Cardiac fibroblast (primary cell): ENCODE measurements at regions not wholly inside any gene's neighbourhood (a gene's known extent, or its start where the extent isn't known, plus 50 kb on each side); places are given as distances from the start of the nearest gene placed in this dataset.
"Not testable (repeated sequence)": the region's sequence is repeated elsewhere in the genome, so short reads cannot be mapped to it uniquely, and the experiment has no call there.

Experiments
- DNase-seq, 2 donors: peaks; one replicate each; pipeline versions ENCODE4 v3.0.0 to v3.0.0-alpha.2; 2010; ENCODE audit warnings: low read depth in 2 of 2
- H3K4me3 ChIP-seq, 2 donors: replicated peaks in 1 of 2; 1 replicate in 1 of 2; 2 replicates in 1 of 2; pipeline ENCODE4 v1.5.1; 2011; ENCODE audit warnings: low read depth in 2 of 2, low read length in 2 of 2, mild to moderate bottlenecking in 2 of 2, moderate library complexity in 1 of 2
- TF ChIP-seq, protein P1 (sequence below): IDR thresholded peaks from one replicate; pipeline ENCODE4 v1.5.1; 2011; ENCODE audit warnings: low read depth, mild to moderate bottlenecking, low read length, inconsistent platforms

DNA sequence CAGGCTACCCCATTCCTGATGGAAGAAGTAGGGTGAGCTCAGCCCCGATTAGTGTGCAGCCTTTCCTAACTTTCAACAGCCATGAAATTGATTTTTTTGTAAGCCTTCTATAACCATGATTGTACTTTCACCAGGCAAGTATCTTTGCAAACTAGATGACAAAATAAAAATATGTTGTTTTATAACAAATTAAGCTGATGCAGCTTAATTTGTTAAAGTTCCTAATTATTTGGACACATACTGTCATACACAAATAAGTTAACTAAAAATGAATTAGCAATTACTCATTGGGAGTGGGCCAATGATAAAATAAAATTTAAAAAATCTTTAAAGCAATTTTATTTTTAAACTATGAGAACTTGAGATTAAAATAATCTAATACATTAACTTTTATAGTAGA is 113.1 kb upstream of the FANCL start:
- H3K4me3 ChIP-seq: no peak overlapping the region
- TF ChIP-seq, protein P1, sequence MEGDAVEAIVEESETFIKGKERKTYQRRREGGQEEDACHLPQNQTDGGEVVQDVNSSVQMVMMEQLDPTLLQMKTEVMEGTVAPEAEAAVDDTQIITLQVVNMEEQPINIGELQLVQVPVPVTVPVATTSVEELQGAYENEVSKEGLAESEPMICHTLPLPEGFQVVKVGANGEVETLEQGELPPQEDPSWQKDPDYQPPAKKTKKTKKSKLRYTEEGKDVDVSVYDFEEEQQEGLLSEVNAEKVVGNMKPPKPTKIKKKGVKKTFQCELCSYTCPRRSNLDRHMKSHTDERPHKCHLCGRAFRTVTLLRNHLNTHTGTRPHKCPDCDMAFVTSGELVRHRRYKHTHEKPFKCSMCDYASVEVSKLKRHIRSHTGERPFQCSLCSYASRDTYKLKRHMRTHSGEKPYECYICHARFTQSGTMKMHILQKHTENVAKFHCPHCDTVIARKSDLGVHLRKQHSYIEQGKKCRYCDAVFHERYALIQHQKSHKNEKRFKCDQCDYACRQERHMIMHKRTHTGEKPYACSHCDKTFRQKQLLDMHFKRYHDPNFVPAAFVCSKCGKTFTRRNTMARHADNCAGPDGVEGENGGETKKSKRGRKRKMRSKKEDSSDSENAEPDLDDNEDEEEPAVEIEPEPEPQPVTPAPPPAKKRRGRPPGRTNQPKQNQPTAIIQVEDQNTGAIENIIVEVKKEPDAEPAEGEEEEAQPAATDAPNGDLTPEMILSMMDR: no peak
- no peak for DNase-seq

DNA sequence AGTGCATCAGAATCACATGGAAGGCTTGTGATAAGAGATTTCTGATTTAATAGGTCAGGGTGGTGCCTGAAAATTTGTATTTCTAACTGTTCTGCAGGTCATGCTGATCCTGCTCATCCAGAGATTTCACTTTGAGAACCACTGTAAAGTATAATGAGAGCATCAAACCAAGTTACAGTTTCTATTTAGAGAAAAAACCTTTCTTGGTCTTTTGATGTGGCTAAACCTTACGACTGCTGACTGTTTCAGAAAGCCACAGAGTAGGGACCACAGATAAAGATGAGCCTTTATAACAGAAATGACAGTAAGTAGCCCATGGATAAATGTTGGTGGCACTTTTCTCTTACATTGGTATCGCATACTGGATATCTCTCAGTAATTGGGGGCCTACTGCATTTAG is 109.4 kb upstream of the FANCL start:
- no peak for DNase-seq
- no peak overlapping the region for H3K4me3 ChIP-seq
- TF ChIP-seq, protein P1: no peak

DNA sequence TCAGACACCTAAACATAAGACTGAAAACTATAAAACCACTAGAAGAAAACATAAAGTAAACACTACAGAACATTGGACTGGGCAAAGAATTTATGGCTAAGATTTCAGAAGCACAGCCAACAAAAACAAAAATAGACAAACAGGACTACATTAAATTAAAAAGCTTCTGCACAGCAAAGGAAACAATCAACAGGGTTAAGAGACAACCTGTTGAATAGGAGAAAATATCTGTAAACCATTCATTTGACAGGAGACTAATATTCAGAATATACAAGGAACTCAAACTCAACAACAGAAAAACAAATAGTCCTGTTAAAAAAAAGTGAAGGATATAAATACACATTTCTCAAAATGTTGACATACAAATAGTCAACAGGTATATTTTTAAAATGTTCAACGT is 106.7 kb upstream of the FANCL start:
- TF ChIP-seq, protein P1: no peak

DNA sequence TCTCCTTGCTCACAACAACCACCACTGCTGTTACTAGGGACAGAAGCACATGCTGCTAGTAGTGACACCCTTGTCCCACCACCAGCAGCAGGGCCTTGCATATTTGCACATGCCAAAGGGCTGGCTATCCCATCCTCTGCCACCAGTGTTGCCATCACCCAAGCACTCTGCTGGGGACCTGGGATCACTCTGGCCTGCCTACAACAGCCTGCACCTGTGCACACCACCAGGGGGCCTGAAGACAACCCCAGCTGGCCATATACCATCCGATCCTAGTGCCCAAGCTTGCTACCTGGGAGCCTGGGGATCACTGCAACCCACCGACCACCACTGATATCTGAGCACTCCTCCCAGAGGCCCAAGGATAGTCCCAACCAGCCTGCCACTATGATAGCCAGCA is 99.9 kb upstream of the FANCL start:
- TF ChIP-seq, protein P1: no peak
- no peak for DNase-seq
- no peak overlapping the region for H3K4me3 ChIP-seq

More for the DNA sequence above, 106.7 kb upstream of the FANCL start:
- H3K4me3 ChIP-seq: no peak overlapping the region
- no peak for DNase-seq

DNA sequence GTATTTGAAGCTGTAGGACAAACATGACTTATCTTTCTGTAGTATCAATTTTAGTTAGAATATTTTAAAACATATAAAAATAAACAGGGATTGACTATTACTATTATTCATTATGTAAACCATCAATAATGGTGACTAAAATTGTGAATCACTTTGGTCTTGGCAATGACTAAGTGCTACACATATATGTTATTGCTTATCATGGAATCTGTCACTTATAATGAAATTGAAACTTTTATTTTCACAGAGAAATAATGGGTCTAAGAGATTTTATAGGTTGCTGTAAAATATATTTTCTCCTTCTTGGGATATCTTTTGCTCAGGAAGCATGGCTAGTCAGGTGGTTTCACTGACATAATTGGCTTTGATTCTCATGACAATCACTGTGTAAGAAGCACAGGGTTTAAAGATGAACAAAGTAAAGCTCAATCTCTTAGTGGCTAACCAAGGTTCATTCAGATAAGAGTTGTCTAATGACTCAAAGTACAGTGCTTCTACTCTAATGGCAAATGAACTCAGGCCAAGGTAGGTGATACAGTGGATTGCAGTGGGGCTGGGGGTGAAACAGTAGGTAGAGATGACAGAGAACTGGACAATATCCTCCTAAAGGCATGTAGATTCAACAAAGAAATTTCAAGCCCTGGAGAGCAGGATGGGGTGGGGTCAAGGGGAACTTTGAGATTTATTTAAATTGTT is 98.6 kb upstream of the FANCL start:
- no peak for DNase-seq
- H3K4me3 ChIP-seq: no peak overlapping the region
- TF ChIP-seq, protein P1: no peak

DNA sequence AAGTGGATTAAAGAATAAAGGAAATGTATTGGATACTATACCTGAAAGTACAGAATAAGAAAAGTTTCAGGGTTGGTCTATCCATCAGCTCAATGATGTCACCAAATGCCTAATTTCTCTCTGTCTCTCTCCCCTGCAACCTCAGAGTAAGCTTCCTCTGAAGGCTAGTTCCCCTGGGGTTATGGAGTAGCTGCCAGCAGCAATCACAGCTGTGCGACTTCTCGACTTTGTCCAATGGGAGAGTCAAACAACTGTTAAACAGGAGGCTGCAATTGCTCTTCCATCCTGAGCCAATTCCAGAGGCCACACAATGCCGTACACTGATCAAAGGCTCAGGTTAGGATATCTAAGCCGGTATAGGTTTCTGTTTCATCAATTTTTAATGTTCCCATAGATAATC is 95.3 kb upstream of the FANCL start:
- H3K4me3 ChIP-seq: no peak overlapping the region
- DNase-seq: no peak
- TF ChIP-seq, protein P1: no peak

DNA sequence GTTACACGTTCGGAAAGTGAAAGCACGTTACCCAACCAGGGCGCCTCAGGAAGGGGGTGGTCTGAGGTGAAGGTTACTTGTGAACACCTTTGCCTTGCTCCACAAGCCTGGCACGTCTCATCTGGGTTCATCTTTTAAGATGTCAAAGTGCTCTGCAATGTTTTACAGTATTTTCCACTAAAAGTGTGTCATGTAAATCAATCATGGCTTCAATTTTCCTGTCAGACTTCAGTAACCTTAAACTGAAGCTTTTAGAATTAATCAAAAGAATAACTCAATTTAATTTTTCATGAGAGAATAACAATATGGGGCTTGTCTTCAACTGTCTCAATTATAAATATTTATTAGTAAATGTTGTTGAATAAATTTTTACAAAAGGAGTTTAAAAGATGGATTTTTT is 93.3 kb upstream of the FANCL start:
- no peak overlapping the region for H3K4me3 ChIP-seq
- TF ChIP-seq, protein P1: no peak
- DNase-seq: no peak

DNA sequence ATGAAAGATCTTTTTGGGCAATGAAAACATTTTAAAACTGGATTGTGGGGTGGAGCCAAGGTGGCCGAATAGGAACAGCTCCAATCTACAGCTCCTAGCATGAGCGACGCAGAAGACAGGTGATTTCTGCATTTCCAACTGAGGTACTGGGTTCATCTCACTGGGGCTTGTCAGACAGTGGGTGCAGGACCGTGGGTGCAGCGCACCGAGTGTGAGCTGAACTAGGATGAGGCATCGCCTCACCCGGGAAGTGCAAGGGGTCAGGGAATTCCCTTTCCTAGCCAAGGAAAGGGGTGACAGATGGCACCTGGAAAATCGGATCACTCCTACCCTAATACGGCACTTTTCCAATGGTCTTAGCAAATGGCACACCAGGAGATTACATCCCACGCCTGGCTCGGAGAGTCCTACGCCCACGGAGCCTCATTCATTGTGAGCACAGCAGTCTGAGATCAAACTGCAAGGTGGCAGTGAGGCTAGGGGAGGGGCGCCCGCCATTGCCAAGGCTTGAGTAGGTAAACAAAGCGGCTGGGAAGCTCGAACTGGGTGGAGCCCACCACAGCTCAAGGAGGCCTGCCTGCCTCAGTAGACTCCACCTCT is 84.3 kb upstream of the FANCL start:
- not testable (repeated sequence) for DNase-seq, H3K4me3 ChIP-seq
